ENCODE measurements at regions not wholly inside any gene's neighbourhood (a gene's known extent, or its start where the extent isn't known, plus 50 kb on each side); places are given as distances from the start of the nearest gene placed in this dataset.

- no peak for TF ChIP-seq CTCF (IDR thresholded peaks at IDR 0.05; ENCODE audit: insufficient read depth, low read length)
- no peak for DNase-seq (ENCODE audit: low read depth)
- H3K4me3 ChIP-seq (ENCODE audit: low read depth, low read length) = no peak overlapping the region
Observed at GRCh38 chr10:4653160-4653559, 172.8 kb upstream of the AKR1E2 start.

GRCh38 chr10:4652111-4653010, 173.6 kb upstream of the AKR1E2 start:
- DNase-seq (ENCODE audit: low read depth) = no peak

GRCh38 chr10:4651404-4652037, 174.5 kb upstream of the AKR1E2 start:
- no peak for DNase-seq (ENCODE audit: low read depth)
- no peak for TF ChIP-seq CTCF (IDR thresholded peaks at IDR 0.05; ENCODE audit: insufficient read depth, low read length)
- H3K4me3 ChIP-seq (ENCODE audit: low read depth, low read length) = no peak overlapping the region

More at GRCh38 chr10:4652111-4653010, 173.6 kb upstream of the AKR1E2 start:
- no peak overlapping the region for H3K4me3 ChIP-seq (ENCODE audit: low read depth, low read length)
- TF ChIP-seq CTCF (IDR thresholded peaks at IDR 0.05; ENCODE audit: insufficient read depth, low read length) = no peak

- no peak for TF ChIP-seq CTCF (IDR thresholded peaks at IDR 0.05; ENCODE audit: insufficient read depth, low read length)
- no peak overlapping the region for H3K4me3 ChIP-seq (ENCODE audit: low read depth, low read length)
- peak; percentile 52 for DNase-seq (ENCODE audit: low read depth)
Observed at GRCh38 chr10:4650582-4650981, 175.4 kb upstream of the AKR1E2 start.

GRCh38 chr10:4649886-4650508, 176.0 kb upstream of the AKR1E2 start:
- DNase-seq (ENCODE audit: low read depth) = peak; percentile 52
- H3K4me3 ChIP-seq (ENCODE audit: low read depth, low read length) = no peak overlapping the region
- no peak for TF ChIP-seq CTCF (IDR thresholded peaks at IDR 0.05; ENCODE audit: insufficient read depth, low read length)

- DNase-seq (ENCODE audit: low read depth) = no peak
- no peak overlapping the region for H3K4me3 ChIP-seq (ENCODE audit: low read depth, low read length)
- no peak for TF ChIP-seq CTCF (IDR thresholded peaks at IDR 0.05; ENCODE audit: insufficient read depth, low read length)
Observed at GRCh38 chr10:4649471-4649870, 176.5 kb upstream of the AKR1E2 start.

Measured in fibroblast of the aortic adventitia (primary cell).